Stimulated activated effector memory CD8-positive, alpha-beta T cell treated with anti-CD3 and anti-CD28 coated beads, Interleukin-12 subunit alpha, Interleukin-12 subunit beta, amount 100 ng/mL, for 72 hours (primary cell): ENCODE measurements at regions not wholly inside any gene's neighbourhood (a gene's known extent, or its start where the extent isn't known, plus 50 kb on each side); places are given as distances from the start of the nearest gene placed in this dataset.
"Not testable (repeated sequence)": the region's sequence is repeated elsewhere in the genome, so short reads cannot be mapped to it uniquely, and the experiment has no call there.

ENCODE experiments used
- ATAC-seq: fragments of 150-1000 bp; cut with Tn5 transposase; 2 replicates; pipeline ENCODE4 v1.10.0; 2021
- DNase-seq, 2 donors: peaks; one replicate each; pipeline ENCODE4 v3.0.0; 2021 to 2022; ENCODE audit warnings: low spot score in 2 of 2
- H3K27ac Mint-ChIP-seq: one replicate; pipeline ENCODE4 v1.8.0; 2022; ENCODE audit warnings: mild to moderate bottlenecking, mixed read lengths
- H3K36me3 Mint-ChIP-seq: one replicate; pipeline ENCODE4 v1.8.0; 2022; ENCODE audit warnings: mild to moderate bottlenecking, mixed read lengths
- H3K4me1 Mint-ChIP-seq: one replicate; pipeline ENCODE4 v1.8.0; 2022; ENCODE audit warnings: mixed read lengths
- H3K4me3 Mint-ChIP-seq: one replicate; pipeline ENCODE4 v1.8.0; 2022; ENCODE audit warnings: mild to moderate bottlenecking, mixed read lengths
- H3K9me3 Mint-ChIP-seq: one replicate; pipeline ENCODE4 v1.8.0; 2022; ENCODE audit warnings: mixed read lengths

- H3K4me3 Mint-ChIP-seq = no peak overlapping the region
- H3K27ac Mint-ChIP-seq = no peak overlapping the region
- no peaks in the 10 kb centered on the region for H3K9me3 Mint-ChIP-seq
- H3K4me1 Mint-ChIP-seq = no peaks in the 10 kb centered on the region
- H3K36me3 Mint-ChIP-seq = no peaks in the 10 kb centered on the region
- ATAC-seq = no peak
- DNase-seq = no peak
Measured at GRCh38 chr16:58855291-58855863, 121.3 kb upstream of the GOT2 start.

- H3K4me3 Mint-ChIP-seq = no peak overlapping the region
- ATAC-seq = peak; percentile 37
- no peak for DNase-seq
- H3K27ac Mint-ChIP-seq = no peak overlapping the region
- no peaks in the 10 kb centered on the region for H3K36me3 Mint-ChIP-seq
- H3K4me1 Mint-ChIP-seq = no peaks in the 10 kb centered on the region
- no peaks in the 10 kb centered on the region for H3K9me3 Mint-ChIP-seq
Measured at GRCh38 chr16:58853854-58854791, 120.0 kb upstream of the GOT2 start.

GRCh38 chr16:58850678-58851020 is 116.5 kb upstream of the GOT2 start:
- Mint-ChIP-seq H3K27ac (no peak overlapping the region), H3K4me1 (no peaks in the 10 kb centered on the region), H3K36me3 (no peaks in the 10 kb centered on the region), H3K9me3 (no peaks in the 10 kb centered on the region), H3K4me3 (no peak overlapping the region)
- no peak for DNase-seq
- ATAC-seq = no peak

GRCh38 chr16:58850019-58850677 is 116.0 kb upstream of the GOT2 start:
- Mint-ChIP-seq H3K4me3 (no peak overlapping the region), H3K9me3 (no peaks in the 10 kb centered on the region), H3K27ac (no peak overlapping the region), H3K4me1 (no peaks in the 10 kb centered on the region), H3K36me3 (no peaks in the 10 kb centered on the region)
- no peak for ATAC-seq
- DNase-seq = no peak

GRCh38 chr16:58848662-58849002 is 114.5 kb upstream of the GOT2 start:
- no peak for ATAC-seq

GRCh38 chr16:58847902-58848661 is 114.0 kb upstream of the GOT2 start:
- H3K9me3 Mint-ChIP-seq = no peaks in the 10 kb centered on the region
- H3K27ac Mint-ChIP-seq = no peak overlapping the region
- ATAC-seq (no peak), DNase-seq (no peak)
- H3K4me1 Mint-ChIP-seq = no peaks in the 10 kb centered on the region
- H3K4me3 Mint-ChIP-seq = no peak overlapping the region
- H3K36me3 Mint-ChIP-seq = no peaks in the 10 kb centered on the region

More at GRCh38 chr16:58848662-58849002, 114.5 kb upstream of the GOT2 start:
- H3K27ac Mint-ChIP-seq = no peak overlapping the region
- no peaks in the 10 kb centered on the region for H3K36me3 Mint-ChIP-seq
- no peaks in the 10 kb centered on the region for H3K4me1 Mint-ChIP-seq
- DNase-seq = no peak
- H3K9me3 Mint-ChIP-seq = no peaks in the 10 kb centered on the region
- H3K4me3 Mint-ChIP-seq = no peak overlapping the region

- not testable (repeated sequence) for ATAC-seq, H3K36me3 Mint-ChIP-seq, H3K9me3 Mint-ChIP-seq, DNase-seq, H3K27ac Mint-ChIP-seq, H3K4me3 Mint-ChIP-seq, H3K4me1 Mint-ChIP-seq
Measured at GRCh38 chr16:58846226-58846625, 112.1 kb upstream of the GOT2 start.

- H3K27ac Mint-ChIP-seq = no peak overlapping the region
- no peaks in the 10 kb centered on the region for H3K9me3 Mint-ChIP-seq
- no peak for DNase-seq
- H3K36me3 Mint-ChIP-seq = no peaks in the 10 kb centered on the region
- no peaks in the 10 kb centered on the region for H3K4me1 Mint-ChIP-seq
- no peak overlapping the region for H3K4me3 Mint-ChIP-seq
- ATAC-seq = no peak
Measured at GRCh38 chr16:58843675-58844074, 109.6 kb upstream of the GOT2 start.

GRCh38 chr16:58842746-58843145 is 108.6 kb upstream of the GOT2 start:
- Mint-ChIP-seq H3K36me3 (no peaks in the 10 kb centered on the region), H3K4me3 (no peak overlapping the region), H3K9me3 (no peaks in the 10 kb centered on the region), H3K27ac (no peak overlapping the region), H3K4me1 (no peaks in the 10 kb centered on the region)
- ATAC-seq (no peak), DNase-seq (no peak)

- no peaks in the 10 kb centered on the region for H3K36me3 Mint-ChIP-seq
- ATAC-seq (no peak), DNase-seq (no peak)
- H3K4me3 Mint-ChIP-seq = no peak overlapping the region
- H3K9me3 Mint-ChIP-seq = no peaks in the 10 kb centered on the region
- H3K4me1 Mint-ChIP-seq = no peaks in the 10 kb centered on the region
- no peak overlapping the region for H3K27ac Mint-ChIP-seq
Measured at GRCh38 chr16:58842156-58842555, 108.0 kb upstream of the GOT2 start.

GRCh38 chr16:58837950-58838349 is 103.8 kb upstream of the GOT2 start:
- no peak for DNase-seq
- Mint-ChIP-seq H3K36me3 (no peaks in the 10 kb centered on the region), H3K9me3 (no peaks in the 10 kb centered on the region), H3K4me3 (no peak overlapping the region), H3K27ac (no peak overlapping the region), H3K4me1 (peaks cover 5% of the 10 kb centered on the region)
- no peak for ATAC-seq

GRCh38 chr16:58836427-58836826 is 102.3 kb upstream of the GOT2 start:
- Mint-ChIP-seq H3K9me3 (no peaks in the 10 kb centered on the region), H3K4me1 (peaks cover 5% of the 10 kb centered on the region), H3K4me3 (no peak overlapping the region), H3K27ac (no peak overlapping the region), H3K36me3 (no peaks in the 10 kb centered on the region)
- DNase-seq = no peak
- no peak for ATAC-seq

- Mint-ChIP-seq H3K4me3 (no peak overlapping the region), H3K36me3 (no peaks in the 10 kb centered on the region), H3K4me1 (peaks cover 5% of the 10 kb centered on the region), H3K9me3 (no peaks in the 10 kb centered on the region), H3K27ac (no peak overlapping the region)
- DNase-seq (no peak), ATAC-seq (no peak)
Measured at GRCh38 chr16:58832386-58832895, 98.3 kb upstream of the GOT2 start.

GRCh38 chr16:58831386-58831785 is 97.3 kb upstream of the GOT2 start:
- Mint-ChIP-seq H3K27ac (no peak overlapping the region), H3K9me3 (no peaks in the 10 kb centered on the region), H3K4me1 (peaks cover 4% of the 10 kb centered on the region), H3K4me3 (no peak overlapping the region), H3K36me3 (no peaks in the 10 kb centered on the region)
- no peak for DNase-seq
- no peak for ATAC-seq

- no peaks in the 10 kb centered on the region for H3K9me3 Mint-ChIP-seq
Measured at GRCh38 chr16:58828901-58829545, 94.9 kb upstream of the GOT2 start.

More at GRCh38 chr16:58828901-58829545, 94.9 kb upstream of the GOT2 start:
- ATAC-seq (no peak), DNase-seq (no peak)
- no peaks in the 10 kb centered on the region for H3K36me3 Mint-ChIP-seq
- H3K27ac Mint-ChIP-seq = no peak overlapping the region
- no peaks in the 10 kb centered on the region for H3K4me1 Mint-ChIP-seq
- no peak overlapping the region for H3K4me3 Mint-ChIP-seq
